Middle frontal gyrus (tissue), 1 donor: ENCODE measurements at regions not wholly inside any gene's neighbourhood (a gene's known extent, or its start where the extent isn't known, plus 50 kb on each side); places are given as distances from the start of the nearest gene placed in this dataset.
"Not testable (repeated sequence)": the region's sequence is repeated elsewhere in the genome, so short reads cannot be mapped to it uniquely, and the experiment has no call there.

Source experiments
- DNase-seq: peaks from one replicate; pipeline ENCODE4 v3.0.0-alpha.2; 2015; ENCODE audit warnings: low spot score; ENCODE audit errors: extremely low spot score

DNA sequence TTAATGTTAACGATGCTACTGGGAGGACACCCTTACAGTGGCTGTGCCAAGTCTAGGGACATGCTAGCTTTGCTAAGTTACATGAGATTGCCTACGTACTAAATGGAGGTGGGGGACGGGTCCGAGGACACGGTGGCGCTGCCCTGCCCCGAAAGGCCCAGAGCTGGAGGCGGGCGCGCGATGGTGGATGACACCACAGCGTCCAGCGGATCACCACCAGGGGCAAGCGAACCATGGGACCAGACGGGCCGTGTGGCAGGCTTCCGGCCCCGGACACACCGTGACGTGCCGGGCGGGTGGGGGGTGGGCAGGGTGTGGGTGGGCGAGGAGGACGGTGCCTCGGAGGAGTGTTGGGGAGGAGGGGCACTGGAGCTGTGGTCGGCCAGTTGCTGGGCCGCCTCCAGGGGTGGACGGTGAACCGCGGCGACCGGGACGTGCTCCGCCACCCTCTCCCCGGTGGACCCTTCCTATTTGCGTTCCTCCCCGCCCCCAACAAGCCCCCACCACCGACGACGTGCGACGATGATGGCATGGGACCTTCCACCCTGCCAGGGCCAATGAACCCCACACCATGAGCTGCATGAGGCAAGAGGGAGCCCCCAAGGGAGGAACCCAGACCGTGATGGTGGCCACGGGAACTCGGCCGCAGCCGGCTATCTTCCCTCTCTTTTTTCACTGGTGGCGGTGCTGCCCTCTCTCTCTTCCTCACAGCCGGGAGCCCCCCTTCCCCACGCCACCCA is 773.3 kb upstream of the DEFB115 start:
- no peak for DNase-seq

GRCh38 chr20:30484749-30485070 is 772.8 kb upstream of the DEFB115 start:
- no peak for DNase-seq

DNA sequence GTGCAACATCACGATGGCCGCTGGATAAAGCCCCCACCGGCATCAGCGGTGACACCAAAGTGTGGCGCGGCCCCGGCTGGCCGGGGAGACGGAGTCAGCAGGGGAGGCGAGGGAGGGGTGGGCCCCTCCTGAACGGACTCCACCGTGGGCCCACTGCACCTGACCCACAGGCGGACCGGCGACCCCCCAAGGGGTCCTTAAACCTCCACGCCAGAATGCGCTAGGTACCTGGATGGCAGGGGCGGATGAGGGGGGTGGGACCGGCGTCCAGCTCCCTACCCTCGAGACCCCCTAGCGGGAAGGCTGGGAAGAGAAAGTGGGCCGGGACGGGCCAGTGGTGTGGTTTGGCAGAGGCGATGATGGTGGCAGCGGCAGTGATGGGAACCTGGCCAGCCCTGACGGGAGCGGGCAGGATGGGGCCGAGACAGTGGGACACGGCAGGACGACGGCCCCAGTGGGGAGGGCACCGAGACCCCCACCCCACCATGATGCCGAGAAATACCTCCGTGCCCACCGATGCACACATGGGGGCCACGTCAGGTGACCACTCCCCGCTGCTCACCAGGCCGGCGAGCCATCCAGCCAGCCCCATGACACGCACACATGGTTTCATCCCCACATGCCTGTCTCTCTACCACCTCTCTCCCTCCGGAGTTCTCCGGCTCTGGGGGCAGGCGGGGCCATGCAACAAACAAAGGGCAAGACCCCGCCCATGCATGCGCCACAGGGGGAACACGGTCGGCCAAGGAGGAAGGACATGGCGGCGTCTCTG is 771.9 kb upstream of the DEFB115 start:
- DNase-seq: no peak

GRCh38 chr20:30486103-30486478 is 771.4 kb upstream of the DEFB115 start:
- DNase-seq: no peak

GRCh38 chr20:30487461-30487860 is 770.0 kb upstream of the DEFB115 start:
- not testable (repeated sequence) for DNase-seq

DNA sequence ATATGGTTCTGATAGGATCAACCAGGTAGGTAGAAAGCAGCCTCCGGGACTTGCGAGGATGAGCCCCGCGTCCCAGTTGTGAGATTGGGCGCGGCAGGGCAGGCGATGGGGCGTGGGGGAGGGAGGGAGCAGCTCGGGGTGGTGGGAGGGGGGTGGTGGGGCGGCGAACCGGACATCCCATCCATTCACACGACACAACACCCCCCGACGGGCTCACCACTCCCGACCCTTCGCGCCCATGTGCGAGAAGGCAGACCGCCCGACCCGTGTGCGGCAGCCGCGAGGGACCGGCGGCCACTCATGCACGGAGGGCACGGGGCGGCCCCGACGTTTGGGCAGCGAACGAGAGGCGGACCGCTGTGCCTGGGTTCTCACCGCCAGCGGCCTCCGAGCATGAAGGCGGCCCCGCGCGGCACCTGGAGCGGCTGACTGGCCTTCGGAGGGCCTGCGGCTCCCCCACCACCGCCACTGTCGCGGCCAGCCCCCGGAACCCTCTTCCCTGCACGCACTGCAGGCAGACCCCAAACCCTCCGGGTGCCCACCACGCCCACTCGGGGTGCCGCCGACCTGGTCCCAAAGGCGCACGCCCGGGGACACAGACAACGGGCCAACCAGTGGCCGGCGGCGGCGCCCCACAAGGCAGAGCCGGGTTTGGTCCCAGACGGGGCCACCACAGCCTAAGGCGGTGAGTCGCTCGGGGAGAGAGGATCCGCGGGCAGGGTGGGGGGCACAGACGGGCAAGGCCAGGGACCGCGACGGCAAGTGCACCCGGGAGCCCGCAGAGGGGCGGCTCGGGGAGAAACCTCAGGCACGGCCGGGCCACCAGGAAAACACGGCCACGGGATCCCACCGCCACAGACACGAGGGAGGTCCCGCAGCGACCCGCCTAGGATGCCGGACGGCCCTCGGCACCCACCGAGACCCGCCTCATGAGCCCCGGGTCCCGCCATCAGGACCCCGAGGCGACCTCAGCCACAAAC is 769.2 kb upstream of the DEFB115 start:
- no peak for DNase-seq

DNA sequence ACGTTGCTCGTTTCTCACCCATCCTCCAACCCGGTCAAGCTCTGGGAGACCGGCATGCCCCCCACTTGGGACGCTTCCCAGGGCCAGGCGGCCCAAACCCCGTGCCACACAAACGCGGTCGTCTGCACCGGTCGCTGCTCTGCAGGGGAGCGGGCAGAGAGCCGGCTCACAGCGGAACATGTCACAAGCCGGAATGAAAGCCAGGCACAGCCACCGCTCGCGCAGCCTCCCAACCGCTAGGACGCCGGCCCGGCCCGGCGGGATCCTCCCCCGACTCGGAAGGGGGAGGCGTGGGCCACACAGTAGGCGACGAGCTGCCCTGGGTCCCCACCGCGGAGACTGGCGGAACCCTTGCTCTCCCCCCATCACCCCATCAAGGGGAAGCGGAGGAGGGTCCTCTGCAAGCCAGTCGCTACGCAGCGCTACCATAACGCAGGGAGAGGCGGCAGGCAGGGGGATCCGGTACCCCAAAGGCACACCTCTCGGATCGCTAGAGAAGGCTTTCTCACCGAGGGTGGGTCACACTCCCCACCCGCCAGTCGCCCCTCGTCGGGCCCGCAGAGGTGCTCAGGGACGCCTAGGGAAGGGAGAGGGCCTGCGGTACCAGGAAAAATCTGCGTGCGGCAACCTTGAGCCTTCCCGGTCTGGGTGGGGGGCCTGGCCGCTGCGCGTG is 768.4 kb upstream of the DEFB115 start:
- no peak for DNase-seq

DNA sequence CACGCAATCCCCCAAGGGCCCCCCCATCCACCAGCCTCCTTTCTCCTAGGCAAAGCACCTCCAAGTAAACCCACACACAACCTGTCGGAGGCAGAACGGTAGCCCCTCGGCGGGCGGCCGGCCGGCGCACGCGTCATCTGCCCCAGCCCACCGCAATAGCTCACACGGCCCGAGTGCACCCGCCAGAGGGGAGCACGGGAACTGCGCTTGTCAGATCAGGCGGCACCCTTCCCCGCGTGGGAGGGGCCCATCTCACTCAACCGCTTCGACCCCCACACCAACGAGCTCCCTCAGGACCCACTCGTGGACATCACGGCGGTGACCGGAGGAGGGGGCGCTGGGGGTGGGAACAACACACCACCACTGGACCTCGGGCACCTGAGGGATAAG is 767.9 kb upstream of the DEFB115 start:
- DNase-seq: no peak

GRCh38 chr20:30491016-30491415 is 766.4 kb upstream of the DEFB115 start:
- no peak for DNase-seq

DNA sequence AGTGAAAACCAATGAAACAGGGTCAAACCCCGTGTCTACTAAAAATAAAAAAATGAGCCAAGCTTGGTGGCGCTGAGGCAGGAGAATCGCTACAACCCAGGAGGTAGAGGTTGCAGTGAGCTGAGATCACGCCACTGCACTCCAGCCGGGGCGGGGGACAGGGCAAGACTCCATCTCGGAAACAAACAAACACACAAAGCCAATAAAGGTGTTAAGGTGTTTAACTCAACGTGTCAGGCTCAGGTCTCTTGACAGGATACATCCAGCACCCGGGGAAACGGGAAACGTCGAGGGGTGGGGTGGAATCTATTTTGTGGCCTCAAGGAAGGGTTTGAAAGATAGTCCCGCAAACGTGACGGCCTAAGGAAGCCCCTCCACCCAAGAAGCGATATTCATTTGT is 760.8 kb upstream of the DEFB115 start:
- DNase-seq: not testable (repeated sequence)

DNA sequence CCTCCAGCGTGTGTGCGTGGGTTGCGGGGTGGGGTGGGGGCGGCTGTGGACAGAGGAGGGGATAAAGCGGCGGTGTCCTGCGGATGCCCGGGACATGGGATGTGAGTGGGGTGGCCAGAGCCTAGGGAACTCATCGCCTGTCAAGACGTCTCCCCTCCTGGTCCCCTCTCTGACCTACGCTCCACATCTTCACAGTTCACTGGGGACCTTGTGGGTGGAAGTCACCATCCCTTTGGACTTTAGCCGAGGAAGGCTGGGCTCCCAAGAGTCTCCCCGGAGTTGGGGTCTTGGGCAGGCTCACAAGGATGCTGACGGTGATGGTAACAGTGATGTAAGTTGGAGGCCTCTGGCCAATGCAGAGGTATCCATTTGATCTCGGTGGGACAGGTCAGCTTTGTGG is 760.3 kb upstream of the DEFB115 start:
- DNase-seq: not testable (repeated sequence)

GRCh38 chr20:30499123-30499522 is 758.3 kb upstream of the DEFB115 start:
- no peak for DNase-seq

- DNase-seq: not testable (repeated sequence)
Observed at GRCh38 chr20:30499716-30500446, 757.6 kb upstream of the DEFB115 start.

GRCh38 chr20:30500447-30500820 is 757.0 kb upstream of the DEFB115 start:
- not testable (repeated sequence) for DNase-seq

- no peak for DNase-seq
Observed at GRCh38 chr20:30500829-30501440, 756.5 kb upstream of the DEFB115 start.

DNA sequence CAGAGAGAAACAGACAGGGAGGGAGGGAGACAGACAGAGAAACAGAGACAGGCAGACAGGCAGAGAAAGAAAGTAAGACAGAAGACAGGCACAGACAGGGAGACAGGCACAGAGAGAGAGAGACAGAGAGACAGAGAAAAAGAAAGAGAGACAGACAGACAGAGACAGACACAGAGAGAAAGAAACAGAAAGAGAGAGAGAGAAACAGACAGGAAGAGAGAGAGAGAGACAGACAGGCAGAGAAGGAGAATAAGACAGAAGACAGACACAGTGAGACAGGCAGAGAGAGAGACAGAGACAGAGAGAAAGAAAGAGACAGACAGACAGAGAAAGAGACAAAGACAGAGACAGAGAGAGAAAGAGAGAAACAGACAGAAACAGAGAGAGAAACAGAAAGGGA is 754.8 kb upstream of the DEFB115 start:
- no peak for DNase-seq

- not testable (repeated sequence) for DNase-seq
Observed at GRCh38 chr20:30503204-30503603, 754.3 kb upstream of the DEFB115 start.

DNA sequence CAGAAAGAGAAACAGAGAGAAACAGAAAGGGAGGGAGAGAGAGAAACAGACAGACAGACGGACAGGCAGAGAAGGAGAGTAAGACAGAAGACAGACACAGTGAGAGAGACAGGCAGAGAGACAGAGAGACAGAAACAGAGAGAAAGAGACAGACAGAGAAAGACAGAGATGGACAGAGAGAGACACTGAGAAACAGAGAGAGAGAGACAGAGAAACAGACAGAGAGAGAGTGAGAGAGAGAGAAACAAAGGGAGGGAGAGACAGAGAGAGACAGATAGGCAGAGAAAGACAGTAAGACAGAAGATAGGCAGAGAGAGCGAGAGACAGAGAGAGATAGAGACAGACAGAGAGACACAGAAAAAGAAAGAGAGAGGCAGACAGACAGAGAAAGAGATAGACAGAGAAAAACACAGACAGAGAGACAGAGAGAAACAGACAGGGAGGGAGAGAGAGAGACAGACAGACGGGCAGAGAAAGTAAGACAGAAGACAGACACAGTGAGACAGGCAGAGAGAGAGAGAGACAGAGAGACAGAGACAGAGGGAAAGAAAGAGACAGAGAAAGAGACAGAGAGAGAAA is 753.4 kb upstream of the DEFB115 start:
- DNase-seq: no peak

DNA sequence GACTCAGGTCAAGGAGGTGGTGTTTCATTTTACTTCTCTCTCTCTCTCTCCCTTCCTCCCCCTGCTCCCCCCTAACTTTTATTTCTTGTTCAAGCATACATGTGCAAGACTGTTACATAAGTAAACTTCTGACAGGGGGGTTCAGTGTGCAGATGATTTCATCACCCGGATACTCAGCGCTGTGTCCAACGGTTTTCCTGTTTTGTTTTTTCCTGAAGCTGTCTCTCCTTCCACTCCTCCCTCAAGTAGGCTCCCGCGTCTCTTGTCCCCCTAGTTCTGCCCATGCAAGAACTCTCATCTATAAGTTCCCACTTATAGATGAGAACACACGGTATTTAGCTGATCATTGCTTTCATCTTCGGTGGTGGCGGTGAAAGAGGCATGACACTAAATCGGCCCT is 751.9 kb upstream of the DEFB115 start:
- no peak for DNase-seq

DNA sequence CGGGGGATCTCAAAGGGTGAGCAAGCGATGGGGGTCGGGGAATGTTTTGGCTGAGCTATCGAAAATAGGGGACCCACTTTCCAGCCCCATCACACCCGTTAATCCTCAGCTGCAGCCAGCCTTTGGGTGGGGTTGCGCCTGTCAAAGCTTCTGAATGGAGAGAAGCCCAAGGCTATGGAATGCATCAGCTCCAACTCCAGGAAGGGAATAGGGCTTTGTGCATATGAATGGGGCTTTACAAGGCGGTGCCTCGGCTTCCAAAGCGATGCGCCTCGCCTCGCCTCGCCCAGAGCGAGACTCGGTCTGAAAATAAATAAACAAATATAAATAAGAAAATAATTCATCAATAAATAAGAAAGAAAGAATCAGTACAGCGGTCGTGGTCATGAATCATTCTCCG is 751.4 kb upstream of the DEFB115 start:
- no peak for DNase-seq
